Muscle of arm (tissue), 1 donor: ENCODE measurements at regions not wholly inside any gene's neighbourhood (a gene's known extent, or its start where the extent isn't known, plus 50 kb on each side); places are given as distances from the start of the nearest gene placed in this dataset.
"Not testable (repeated sequence)": the region's sequence is repeated elsewhere in the genome, so short reads cannot be mapped to it uniquely, and the experiment has no call there.

Source experiments
- DNase-seq: peaks from one replicate; pipeline ENCODE4 v3.0.0-alpha.2; 2013

DNA sequence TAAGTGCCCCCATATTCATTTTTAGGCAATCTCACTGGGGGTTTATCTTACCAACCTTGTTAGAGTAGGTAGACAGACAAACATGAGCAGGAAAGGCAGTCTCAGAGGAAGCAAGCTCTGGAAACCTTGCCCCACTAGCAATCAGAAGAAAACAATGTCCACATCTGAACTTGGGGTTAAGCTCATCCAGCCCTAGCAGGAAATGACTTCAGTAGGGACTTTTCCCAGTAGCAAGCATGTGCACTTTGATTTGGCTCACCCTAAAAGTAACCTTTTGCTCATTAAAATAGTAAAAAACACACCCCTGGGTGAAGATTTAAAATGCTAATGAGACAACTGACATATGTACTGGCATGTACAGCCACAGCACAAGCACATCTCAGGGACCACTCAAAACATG lies 175.5 kb downstream of the AKAIN1 start:
- DNase-seq, result no peak

GRCh38 chr18:5015213-5015612 lies 181.8 kb downstream of the AKAIN1 start:
- DNase-seq, result no peak

DNA sequence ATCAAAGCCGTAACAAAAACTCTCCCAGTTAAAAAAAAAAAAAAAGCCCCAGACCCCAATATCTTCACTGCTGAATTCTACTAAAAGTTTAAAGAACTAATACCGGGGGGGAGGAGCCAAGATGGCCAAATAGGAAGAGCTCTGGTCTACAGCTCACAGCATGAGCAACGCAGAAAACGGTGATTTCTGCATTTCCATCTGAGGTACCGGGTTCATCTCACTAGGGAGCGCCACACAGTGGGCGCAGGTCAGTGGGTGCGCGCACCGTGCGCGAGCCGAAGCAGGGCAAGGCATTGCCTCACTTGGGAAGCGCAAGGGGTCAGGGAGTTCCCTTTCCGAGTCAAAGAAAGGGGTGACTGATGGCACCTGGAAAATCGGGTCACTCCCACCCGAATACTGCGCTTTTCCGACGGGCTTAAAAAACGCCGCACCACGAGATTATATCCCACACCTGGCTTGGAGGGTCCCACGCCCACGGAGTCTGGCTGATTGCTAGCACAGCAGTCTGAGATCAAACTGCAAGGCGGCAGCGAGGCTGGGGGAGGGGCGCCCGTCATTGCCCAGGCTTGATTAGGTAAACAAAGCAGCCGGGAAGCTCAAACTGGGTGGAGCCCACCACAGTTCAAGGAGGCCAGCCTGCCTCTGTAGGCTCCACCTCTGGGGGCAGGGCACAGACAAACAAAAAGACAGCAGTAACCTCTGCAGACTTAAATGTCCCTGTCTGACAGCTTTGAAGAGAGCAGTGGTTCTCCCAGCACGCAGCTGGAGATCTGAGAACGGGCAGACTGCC lies 192.8 kb downstream of the AKAIN1 start:
- DNase-seq, result not testable (repeated sequence)

DNA sequence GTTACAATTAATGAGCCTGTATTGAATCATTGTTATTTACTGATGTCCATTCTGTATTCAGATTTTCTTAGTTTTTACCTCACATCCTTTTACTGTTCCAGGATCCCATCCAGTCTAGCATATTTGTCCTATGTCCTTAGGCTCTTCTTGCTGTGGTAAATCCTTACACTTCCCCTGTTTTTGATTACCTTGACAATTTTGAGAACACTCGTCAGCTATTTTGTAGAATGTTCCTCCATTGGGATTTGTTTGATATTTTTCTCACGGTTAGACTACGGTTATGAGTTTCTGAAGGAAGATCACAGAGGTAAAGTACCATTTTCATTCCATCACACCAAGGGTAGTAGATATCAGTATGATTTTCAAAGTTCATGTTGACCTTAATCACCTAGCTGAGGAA lies 202.3 kb downstream of the AKAIN1 start:
- no peak for DNase-seq

DNA sequence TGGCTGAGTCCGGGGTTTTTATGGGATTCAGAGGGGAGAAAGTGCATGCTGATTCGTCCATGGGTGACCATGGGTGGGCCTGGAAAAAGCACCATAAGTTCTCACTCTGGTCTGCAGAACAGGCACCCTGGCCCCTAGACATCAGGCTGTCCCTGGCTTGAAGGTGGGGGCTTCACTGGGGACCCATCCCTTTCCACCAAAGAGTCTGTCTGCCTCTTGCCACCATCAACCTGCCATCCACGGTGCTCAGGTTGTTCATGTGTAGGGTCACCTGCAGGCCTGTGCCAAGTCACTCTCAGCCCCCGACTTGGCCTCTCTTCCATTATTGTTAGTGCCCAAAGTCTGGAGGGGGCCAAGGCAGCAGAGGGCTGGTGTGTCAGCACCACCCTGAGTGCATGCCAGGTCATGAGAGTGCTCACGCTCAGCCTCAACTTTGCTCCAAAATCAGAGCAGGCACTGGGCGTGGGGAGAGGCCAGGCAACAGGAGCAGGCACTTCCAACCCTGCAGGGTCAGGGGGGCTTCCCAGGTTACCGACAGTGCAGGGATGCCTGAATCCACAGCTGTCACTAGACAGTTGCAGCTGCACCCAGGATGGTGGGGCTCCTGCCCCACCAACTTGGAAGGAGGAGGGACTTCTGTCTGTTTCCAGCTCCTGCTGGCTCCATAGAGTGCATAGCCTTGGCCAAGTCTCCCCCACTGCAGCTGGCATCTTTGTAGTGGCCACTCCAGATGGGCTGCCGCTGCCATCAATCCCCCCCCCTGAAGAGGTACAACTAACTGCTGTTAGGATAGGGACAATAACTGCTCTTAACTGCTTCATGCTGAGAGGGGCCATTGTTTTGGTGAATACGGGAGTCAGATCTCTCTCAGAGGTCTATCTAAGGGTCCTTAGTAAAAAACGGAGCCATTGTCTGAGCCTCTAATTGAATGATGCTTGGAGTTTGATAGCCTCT lies 209.3 kb downstream of the AKAIN1 start:
- DNase-seq, result no peak

DNA sequence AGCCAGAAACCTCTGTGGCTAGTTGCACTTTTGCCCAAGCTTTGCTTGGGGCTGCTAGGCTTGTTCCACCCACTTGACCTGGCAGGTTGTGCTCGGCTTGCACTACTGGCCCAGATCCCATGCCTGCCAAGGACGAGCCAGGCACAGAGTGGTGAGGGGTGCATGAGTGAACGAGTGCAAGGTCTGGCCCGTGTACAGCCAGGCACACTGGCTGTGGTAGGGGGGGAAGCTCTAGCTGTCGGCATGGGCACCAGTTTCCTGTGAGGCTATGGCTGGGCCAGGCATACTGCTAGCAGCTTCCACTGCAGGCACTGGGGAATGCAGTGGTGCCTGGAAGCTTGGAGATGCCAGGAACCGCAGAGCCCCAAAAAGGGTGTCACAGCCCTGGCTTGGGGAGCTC lies 210.4 kb downstream of the AKAIN1 start:
- DNase-seq, result no peak

- DNase-seq, result peak; percentile 38
Measured at GRCh38 chr18:4986066-4986465, 211.0 kb downstream of the AKAIN1 start.

GRCh38 chr18:4961121-4961909 lies 235.7 kb downstream of the AKAIN1 start:
- DNase-seq, result no peak

DNA sequence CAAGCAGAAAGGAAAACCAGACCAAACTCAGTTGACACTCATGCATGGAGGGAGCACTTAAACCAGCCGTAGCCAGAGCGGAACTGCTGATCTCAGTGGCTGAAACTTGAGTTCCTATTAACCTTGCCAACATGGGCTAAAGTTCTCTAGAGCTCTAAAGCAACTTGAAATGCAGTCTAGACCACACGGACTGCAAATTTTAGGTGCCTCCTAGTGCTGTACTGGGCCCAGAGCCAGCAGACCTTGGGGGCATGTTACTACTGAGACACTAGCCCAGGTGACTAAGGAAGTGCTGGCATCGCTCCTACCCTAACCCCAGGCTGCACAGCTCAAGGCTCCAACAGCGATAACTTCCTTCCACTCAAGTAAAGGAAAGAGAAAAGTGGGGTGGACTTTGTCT lies 236.5 kb downstream of the AKAIN1 start:
- DNase-seq, result no peak

GRCh38 chr18:4931209-4931608 lies 265.8 kb downstream of the AKAIN1 start:
- DNase-seq, result no peak

DNA sequence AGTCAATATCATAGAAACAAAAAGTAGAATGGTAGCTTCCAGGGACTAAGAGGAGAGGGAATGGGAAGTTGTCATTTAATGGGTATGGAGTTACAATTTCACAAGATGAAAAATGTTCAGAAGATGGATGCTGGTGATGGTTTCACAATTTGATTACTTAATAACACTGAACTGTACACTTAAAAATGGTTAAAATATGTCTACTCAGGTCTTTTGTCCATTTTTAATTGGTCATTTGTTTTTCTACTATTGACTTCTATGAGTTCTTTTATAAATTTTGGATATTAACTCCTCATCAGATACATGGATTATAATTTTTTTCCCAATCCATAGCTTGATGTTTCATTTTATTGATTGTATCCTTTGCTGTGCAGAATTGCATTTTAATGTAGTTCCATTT lies 275.5 kb downstream of the AKAIN1 start:
- DNase-seq, result no peak

DNA sequence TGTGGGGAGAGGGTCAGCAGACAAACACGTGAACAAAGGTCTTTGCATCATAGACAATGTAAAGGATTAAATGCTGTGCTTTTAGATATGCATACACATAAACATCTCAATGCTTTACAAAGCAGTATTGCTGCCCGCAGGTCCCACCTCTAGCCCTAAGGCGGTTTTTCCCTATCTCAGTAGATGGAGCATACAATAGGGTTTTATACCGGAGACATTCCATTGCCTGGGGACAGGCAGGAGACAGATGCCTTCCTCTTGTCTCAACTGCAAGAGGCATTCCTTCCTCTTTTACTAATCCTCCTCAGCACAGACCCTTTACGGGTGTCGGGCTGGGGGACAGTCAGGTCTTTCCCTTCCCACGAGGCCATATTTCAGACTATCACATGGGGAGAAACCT lies 279.5 kb downstream of the AKAIN1 start:
- DNase-seq, result not testable (repeated sequence)

DNA sequence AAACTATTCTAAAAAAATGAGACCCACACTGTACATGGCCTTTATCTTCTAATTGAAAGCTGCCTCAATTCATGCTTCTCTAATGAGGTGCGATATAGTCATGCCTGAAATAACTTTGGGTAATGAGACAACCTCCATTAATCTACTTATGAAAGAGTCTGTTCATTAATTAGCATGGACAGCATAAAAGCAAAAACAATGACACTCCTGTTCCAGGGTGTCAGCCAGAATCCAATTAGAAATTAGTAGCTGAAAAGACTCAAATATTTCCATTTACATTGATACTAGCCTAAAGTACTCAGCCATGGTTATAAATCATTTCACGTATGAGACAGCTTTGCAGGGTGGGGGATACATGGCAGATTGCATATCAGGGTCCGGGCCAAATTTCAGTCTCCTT lies 288.7 kb downstream of the AKAIN1 start:
- no peak for DNase-seq

DNA sequence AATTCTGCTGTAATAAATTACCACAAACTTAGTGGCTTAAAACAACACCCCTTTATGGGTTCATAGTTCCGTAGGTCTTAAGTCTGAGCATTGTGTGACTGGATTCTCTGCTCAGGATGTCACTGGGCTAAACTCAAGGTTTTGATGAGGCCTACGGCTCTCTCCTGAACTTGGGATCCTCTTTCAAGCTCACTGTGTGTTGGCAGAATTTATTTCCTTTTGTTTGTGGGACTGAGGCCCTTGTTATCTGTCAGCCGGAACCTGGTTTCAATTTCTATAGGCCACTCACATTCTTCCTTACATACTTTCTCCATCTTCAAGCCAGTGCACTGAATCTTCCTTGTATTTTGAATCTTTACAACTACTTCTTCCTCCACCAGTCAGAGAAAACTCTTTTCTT lies 290.2 kb downstream of the AKAIN1 start:
- DNase-seq, result no peak

DNA sequence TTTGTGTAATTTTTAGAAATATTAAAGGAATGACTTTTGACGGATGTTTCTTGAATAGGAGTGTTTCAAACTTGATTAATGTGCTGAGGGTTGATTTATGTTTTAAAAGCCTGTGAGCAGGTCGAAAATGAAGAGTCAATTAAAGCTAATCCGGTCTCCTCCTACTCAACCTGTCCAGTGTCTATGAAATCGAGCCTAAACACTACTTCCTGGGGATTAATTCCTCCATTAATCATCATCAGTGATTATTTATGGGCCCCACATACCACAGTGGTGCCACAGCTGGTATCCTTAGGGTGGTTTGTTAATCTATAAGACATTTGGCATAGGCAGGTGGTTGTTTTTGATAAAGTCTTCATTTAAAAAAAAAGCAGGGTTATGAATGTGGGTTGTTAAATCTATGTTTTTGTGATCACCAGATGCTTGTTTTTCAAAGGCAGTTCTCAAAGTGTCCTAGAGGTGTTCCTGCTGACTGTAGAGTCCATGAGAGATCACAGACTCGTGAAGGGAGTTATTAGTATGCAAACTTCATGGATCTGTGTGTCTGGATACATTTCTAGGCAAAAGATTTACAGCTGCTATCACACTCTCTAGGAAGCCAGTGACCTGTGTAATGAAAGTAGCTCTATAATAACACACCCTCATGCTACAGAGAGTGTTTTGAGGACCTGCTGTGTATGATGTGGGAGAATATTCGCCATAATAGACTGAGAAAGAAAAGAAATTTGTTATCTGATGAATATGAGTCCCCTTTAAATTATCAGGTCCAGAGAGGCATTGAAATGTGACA lies 308.6 kb downstream of the AKAIN1 start:
- DNase-seq, result no peak

DNA sequence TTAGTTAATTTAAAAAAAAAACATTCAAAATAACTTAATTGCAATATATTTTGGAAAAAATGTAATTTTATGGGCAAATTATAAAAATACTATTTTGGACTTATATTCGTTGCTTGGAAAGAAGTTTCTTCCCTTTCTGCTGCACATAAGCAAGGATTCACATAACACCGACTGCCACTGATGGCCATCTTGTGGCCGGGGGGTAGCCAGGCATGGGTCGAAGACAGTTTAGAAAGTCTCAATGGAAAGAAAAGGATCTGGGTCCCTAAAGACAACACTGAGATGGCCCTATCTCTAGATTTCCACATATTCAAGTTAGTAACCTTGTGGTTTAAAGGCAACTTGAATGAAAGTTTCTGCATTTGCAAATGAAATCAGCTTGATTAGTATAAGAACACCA lies 318.6 kb downstream of the AKAIN1 start:
- DNase-seq, result no peak

DNA sequence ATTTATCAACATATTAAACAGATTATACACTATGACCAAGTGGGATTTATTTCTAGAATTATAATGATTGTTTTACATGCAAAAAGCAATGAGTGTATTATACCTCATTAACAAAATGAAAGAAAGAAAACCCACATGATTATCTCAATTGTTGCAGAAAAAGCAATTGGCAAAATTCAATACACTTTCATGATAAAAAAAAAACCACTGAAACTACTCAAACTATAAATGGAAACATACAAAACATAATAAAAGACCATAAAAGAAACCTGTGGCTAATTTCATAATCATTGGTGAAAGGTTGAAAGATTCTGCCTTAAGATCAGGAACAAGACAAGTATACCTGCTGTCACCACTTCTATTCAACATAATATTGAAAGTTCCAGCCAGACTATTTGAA lies 325.9 kb downstream of the AKAIN1 start:
- DNase-seq, result no peak

- no peak for DNase-seq
Measured at GRCh38 chr18:4870177-4870773, 326.8 kb downstream of the AKAIN1 start.

DNA sequence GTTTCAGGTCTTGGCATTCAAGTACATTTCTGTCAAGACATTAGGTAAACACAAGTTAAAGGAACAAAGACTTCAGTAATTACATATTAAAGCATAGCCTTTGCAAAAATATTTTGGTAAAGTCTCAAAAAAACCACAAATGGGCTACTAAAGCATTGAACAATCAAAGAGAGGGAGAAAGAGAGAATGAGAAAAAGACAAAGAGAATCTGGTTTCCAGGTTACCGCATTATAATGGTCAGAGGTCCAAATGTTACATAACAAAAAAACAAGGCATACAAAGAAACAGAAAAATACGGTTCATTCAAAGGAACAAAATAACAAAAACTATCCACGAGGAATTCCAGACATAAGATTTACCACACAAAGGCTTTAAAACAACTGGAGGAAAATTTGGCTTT lies 327.9 kb downstream of the AKAIN1 start:
- no peak for DNase-seq

DNA sequence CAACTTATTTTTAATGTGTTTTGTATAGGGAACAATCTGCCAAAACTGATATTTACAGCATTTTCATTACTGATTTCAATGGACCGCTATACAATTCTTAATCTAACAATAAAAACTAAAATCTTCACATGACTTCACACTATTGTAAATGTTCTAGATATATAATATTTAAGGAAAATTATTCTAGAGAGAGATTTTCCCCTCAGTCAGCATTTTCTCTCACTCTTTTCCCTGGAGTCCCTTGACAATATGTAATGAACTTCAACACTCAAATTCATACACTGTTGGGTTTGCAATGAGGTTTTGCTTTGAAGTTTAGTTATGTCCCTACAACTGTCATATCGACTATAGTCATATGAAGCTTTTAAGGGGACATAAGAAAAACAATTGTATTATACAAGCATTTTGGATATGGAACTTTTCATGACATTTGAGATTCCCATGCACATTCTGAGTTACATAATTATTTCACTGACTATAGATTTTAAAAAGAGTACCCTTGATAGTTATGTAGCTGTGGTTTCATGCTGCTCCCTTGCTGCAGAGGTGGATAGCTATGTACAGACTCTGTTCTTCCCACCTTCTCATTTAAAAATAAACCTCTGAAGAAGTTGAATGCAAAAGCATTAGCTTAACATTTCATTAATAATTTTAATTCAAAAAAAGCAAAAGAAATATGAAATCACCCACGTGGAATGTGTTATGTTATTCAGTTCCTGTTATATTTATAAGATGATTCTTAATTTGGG lies 338.5 kb downstream of the AKAIN1 start:
- no peak for DNase-seq
